ENCODE measurements at regions not wholly inside any gene's neighbourhood (a gene's known extent, or its start where the extent isn't known, plus 50 kb on each side); places are given as distances from the start of the nearest gene placed in this dataset.
"Not testable (repeated sequence)": the region's sequence is repeated elsewhere in the genome, so short reads cannot be mapped to it uniquely, and the experiment has no call there.

GRCh38 chr1:184854496-184855140, 100.0 kb upstream of the EDEM3 start:
- no peak for DNase-seq (ENCODE audit: low spot score)

DNA sequence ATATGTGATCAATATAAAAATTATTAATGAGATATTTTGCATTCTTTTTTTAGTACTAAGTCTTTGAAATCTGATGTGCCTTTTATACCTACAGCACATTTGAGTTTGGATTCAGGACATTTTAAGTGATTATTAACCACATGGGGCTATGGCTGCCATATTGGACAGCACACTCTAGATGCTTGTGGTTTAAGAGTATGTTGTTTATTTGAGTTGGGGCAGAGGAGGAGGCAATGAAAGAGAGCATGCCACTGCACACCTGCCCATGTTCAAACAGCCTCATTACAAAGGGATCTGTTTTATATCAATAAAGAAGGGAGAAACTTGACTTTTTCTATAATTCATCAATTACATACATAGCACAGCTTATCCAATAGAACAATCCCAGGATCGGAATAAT, 99.4 kb upstream of the EDEM3 start:
- DNase-seq (ENCODE audit: low spot score): no peak

DNA sequence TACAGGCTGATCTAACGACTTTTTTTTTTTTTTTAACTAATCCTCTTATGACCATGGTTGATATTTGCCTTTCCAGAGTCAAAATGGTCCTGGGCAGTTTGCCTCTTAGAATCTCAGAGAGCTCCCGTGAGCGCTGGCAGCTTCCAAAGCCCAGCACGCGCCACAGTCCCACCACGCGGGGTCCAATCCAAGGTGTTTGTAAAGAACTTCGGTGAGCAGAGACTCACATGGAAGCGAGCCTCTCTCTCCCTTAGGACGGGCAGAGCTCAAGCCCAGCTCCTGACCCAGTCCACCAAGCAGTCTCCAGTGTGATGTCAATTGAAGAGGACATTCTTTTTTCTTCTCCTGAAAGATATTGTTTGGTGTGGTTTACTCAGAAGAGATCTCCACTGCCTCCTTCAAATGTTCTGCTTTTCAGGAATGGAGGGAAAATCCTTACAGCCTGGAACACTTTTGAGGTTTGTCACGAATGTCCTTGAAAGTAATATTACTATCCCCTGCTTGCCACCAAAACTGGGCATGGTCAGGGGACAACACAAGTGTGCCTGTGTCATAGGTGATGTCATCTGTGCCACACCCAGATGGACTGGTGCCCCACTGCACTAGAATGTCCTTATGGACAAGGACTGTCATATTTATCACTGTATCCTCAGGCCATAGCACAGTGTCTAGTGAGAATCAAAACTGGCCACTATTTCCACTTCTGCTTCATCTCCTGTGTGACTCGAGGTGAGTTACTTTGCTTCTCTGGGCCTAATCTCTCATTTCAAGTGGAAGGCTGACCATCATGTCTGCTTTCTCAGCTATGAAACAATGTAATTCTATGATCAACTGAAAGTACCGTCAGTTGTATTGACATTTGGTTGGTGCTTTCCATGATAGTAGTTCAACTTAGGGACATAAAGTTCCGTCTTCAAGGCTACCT, 97.4 kb upstream of the EDEM3 start:
- DNase-seq (ENCODE audit: low spot score): no peak

DNA sequence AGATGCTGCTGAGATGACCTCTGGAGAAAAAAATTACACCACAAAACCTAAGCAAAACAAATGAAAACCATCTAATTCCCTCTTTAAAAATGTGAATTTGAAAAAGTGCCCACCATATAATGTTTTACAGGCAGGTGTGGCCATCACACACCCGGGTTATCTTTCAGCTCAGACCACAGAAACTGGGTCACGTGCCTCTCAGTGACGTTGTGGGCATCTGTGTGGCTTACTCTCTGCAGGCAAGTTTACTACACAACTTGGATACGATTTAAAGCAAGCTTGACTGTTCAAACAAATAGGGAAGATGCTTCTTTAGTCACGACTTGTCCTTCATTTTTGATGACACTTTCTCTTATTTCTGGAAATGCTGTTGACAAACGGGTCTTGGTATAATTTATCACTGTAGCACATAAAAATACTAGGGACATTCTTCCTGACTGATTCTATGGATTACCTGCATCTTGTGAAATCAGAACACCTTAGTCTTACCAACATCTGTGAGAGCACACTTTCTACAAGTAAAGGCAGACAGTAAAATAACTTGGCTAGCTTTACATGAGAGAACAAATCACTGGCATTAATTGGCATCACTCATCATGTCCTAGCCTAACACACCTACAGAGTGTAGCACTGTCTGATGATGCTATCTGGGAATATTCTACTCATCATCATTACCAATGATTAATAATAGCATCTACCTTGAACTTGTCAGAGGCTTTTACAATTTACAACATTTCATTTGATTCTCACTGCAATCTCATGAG, 89.3 kb upstream of the EDEM3 start:
- DNase-seq (ENCODE audit: low spot score): peak; percentile 71

GRCh38 chr1:184840596-184840995, 85.9 kb upstream of the EDEM3 start:
- DNase-seq (ENCODE audit: low spot score): no peak

DNA sequence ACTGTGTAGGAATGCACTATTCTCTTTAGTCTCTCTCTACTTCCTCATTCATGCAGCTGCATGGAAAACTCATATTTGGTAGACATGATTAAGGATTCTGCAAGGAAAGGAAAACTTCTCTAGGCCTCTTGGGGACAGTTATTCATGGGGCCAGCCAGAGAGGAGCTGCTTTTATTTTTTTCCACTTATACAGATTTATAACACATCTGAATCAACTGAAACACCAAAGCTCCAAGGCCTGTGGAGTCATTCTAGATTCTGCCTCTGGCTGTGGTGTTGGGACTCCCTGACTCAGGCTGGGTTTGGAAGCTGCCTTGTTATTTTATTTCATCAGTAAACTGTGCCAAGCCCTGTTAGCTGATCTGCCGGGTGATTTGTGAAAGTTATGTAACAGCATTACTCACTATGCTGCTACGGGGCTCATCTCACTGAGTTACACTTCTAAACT, 83.9 kb upstream of the EDEM3 start:
- DNase-seq (ENCODE audit: low spot score): no peak

- no peak for DNase-seq (ENCODE audit: low spot score)
These were observed 82.6 kb upstream of the EDEM3 start for GRCh38 chr1:184836934-184837895.

- DNase-seq (ENCODE audit: low spot score): no peak
These were observed 81.5 kb upstream of the EDEM3 start for GRCh38 chr1:184836141-184836540.

DNA sequence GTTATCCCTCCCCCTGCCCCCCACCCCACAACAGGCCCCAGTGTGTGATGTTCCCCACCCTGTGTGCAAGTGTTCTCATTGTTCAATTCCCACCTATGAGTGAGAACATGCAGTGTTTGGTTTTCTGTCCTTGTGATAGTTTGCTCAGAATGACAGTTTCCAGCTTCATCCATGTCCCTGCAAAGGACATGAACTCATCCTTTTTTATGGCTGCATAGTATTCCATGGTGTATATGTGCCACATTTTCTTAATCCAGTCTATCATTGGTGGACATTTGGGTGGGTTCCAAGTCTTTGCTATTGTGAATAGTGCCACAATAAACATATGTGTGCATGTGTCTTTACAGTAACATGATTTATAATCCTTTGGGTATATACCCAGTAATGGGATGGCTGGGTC, 79.3 kb upstream of the EDEM3 start:
- not testable (repeated sequence) for DNase-seq (ENCODE audit: low spot score)

- no peak for DNase-seq (ENCODE audit: low spot score)
These were observed 77.9 kb upstream of the EDEM3 start for GRCh38 chr1:184832517-184832916.

GRCh38 chr1:184829496-184829895, 74.8 kb upstream of the EDEM3 start:
- DNase-seq (ENCODE audit: low spot score): not testable (repeated sequence)

DNA sequence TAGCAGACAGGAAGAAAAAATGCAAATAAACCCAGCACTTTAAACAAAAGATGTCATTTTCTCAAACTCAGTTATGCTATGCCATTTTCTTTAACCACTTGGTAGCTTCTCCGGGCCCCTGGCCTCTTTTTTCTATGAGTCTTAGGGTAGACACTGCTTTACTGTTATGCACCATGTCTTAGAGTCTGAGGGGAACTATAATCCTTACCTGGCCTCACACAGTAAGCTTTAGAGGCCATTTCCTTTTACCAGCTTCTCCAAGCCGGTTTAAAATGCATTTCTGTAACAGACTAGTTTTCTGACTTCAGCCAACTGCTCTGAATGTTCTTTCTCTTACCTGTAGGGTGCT, 73.7 kb upstream of the EDEM3 start:
- DNase-seq (ENCODE audit: low spot score): no peak

- no peak for DNase-seq (ENCODE audit: low spot score)
These were observed 73.1 kb upstream of the EDEM3 start for GRCh38 chr1:184827600-184828368.

GRCh38 chr1:184826001-184826400, 71.3 kb upstream of the EDEM3 start:
- no peak for DNase-seq (ENCODE audit: low spot score)

GRCh38 chr1:184825571-184825970, 70.9 kb upstream of the EDEM3 start:
- no peak for DNase-seq (ENCODE audit: low spot score)

GRCh38 chr1:184824691-184825323, 70.1 kb upstream of the EDEM3 start:
- no peak for DNase-seq (ENCODE audit: low spot score)

- no peak for DNase-seq (ENCODE audit: low spot score)
These were observed 68.4 kb upstream of the EDEM3 start for GRCh38 chr1:184823080-184823479.

GRCh38 chr1:184822267-184822666, 67.6 kb upstream of the EDEM3 start:
- no peak for DNase-seq (ENCODE audit: low spot score)

GRCh38 chr1:184821658-184822057, 67.0 kb upstream of the EDEM3 start:
- no peak for DNase-seq (ENCODE audit: low spot score)

DNA sequence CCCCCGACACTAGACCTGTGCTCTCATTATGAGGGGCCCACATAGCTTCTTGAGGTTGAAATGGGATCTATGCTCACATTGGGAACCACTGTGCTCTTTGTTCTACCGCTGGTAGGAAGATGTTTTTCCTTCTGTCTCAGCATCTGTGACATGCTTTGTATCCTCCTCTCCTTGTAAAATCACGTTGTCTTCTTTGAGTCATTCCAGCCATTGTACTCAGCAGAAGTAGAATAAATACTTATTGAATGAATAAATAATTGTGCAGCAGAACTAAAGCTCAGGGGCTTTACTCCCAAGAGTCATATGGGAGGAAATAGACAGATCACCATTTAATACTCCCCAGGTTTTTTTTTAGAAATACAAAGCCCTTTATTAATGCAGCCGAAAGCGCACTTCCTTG, 66.3 kb upstream of the EDEM3 start:
- no peak for DNase-seq (ENCODE audit: low spot score)

Measured in hematopoietic multipotent progenitor cell treated with erythropoietin and hydrocortisone succinate and interleukin-3 and kit ligand, for 17 days (in vitro differentiated cells).